Trophoblast cell (in vitro differentiated cells and primary cell): ENCODE measurements at regions not wholly inside any gene's neighbourhood (a gene's known extent, or its start where the extent isn't known, plus 50 kb on each side); places are given as distances from the start of the nearest gene placed in this dataset.

Experiments used
- DNase-seq, 2 donors: peaks; one replicate each; pipeline ENCODE4 v3.0.0-alpha.2; 2016
- H2AFZ ChIP-seq: 2 replicates; pipeline ENCODE4 v1.6.1; 2013; ENCODE audit warnings: low read length, moderate library complexity, mild to moderate bottlenecking; ENCODE audit not compliant: insufficient read depth, poor library complexity
- H2AK5ac ChIP-seq: 2 replicates; pipeline ENCODE4 v1.6.1; 2013; ENCODE audit warnings: mild to moderate bottlenecking, low read length
- H2BK120ac ChIP-seq: 2 replicates; pipeline ENCODE4 v1.6.1; 2013; ENCODE audit warnings: low read length, mild to moderate bottlenecking, moderate library complexity; ENCODE audit not compliant: insufficient read depth, poor library complexity
- H2BK12ac ChIP-seq: 2 replicates; pipeline ENCODE4 v1.6.1; 2013; ENCODE audit warnings: mild to moderate bottlenecking, low read length, moderate library complexity
- H2BK5ac ChIP-seq: 2 replicates; pipeline ENCODE4 v1.6.1; 2013; ENCODE audit warnings: low read length, low read depth, moderate library complexity, mild to moderate bottlenecking; ENCODE audit not compliant: poor library complexity
- H3K14ac ChIP-seq: 2 replicates; pipeline ENCODE4 v1.6.1; 2013; ENCODE audit warnings: mild to moderate bottlenecking, low read length
- H3K18ac ChIP-seq: 2 replicates; pipeline ENCODE4 v1.6.1; 2013; ENCODE audit warnings: mild to moderate bottlenecking, low read length
- H3K23ac ChIP-seq: 2 replicates; pipeline ENCODE4 v1.6.1; 2013; ENCODE audit warnings: low read length
- H3K27ac ChIP-seq: 2 replicates; pipeline ENCODE4 v1.5.1; 2013; ENCODE audit warnings: low read depth, mild to moderate bottlenecking, inconsistent platforms, low read length, moderate library complexity
- H3K27me3 ChIP-seq: 2 replicates; pipeline ENCODE4 v1.6.1; 2013; ENCODE audit warnings: inconsistent platforms, mild to moderate bottlenecking, low read length, moderate library complexity; ENCODE audit not compliant: insufficient read depth
- H3K36me3 ChIP-seq, 2 experiments: 1 replicate in 1 of 2; 2 replicates in 1 of 2; pipeline ENCODE4 v1.6.1; 2013; ENCODE audit warnings: low read length in 2 of 2, mild to moderate bottlenecking in 2 of 2, moderate library complexity in 1 of 2; ENCODE audit not compliant: insufficient read depth in 2 of 2, control insufficient read depth in 1 of 2
- H3K4ac ChIP-seq: 2 replicates; pipeline ENCODE4 v1.6.1; 2013; ENCODE audit warnings: low read depth, mild to moderate bottlenecking, low read length, moderate library complexity
- H3K4me1 ChIP-seq, 2 experiments: 1 replicate in 1 of 2; 2 replicates in 1 of 2; pipeline ENCODE4 v1.6.1; 2013; ENCODE audit warnings: low read length in 2 of 2, mild to moderate bottlenecking in 2 of 2, moderate library complexity in 1 of 2; ENCODE audit not compliant: insufficient read depth in 2 of 2, control insufficient read depth in 1 of 2
- H3K4me2 ChIP-seq: 2 replicates; pipeline ENCODE4 v1.6.1; 2013; ENCODE audit warnings: inconsistent platforms, mild to moderate bottlenecking, low read length, moderate library complexity
- H3K4me3 ChIP-seq: 2 replicates; pipeline ENCODE4 v1.5.1; 2013; ENCODE audit warnings: mild to moderate bottlenecking, low read depth, low read length, inconsistent platforms
- H3K79me1 ChIP-seq: one replicate; pipeline ENCODE4 v1.6.1; 2013; ENCODE audit warnings: low read length
- H3K79me2 ChIP-seq: 2 replicates; pipeline ENCODE4 v1.6.1; 2013; ENCODE audit warnings: low read length, mild to moderate bottlenecking; ENCODE audit not compliant: control insufficient read depth, insufficient read depth, poor library complexity
- H3K9ac ChIP-seq: 2 replicates; pipeline ENCODE4 v1.6.1; 2013; ENCODE audit warnings: mild to moderate bottlenecking, low read length
- H3K9me3 ChIP-seq: 2 replicates; pipeline ENCODE4 v1.6.1; 2013; ENCODE audit warnings: low read depth, mild to moderate bottlenecking, control low read depth, inconsistent platforms, low read length; ENCODE audit not compliant: insufficient read depth
- H4K12ac ChIP-seq: 2 replicates; pipeline ENCODE4 v1.6.1; 2013; ENCODE audit warnings: low read depth, mild to moderate bottlenecking, low read length, moderate library complexity
- H4K8ac ChIP-seq: 2 replicates; pipeline ENCODE4 v1.6.1; 2013; ENCODE audit warnings: low read depth, mild to moderate bottlenecking, low read length, moderate library complexity
- H4K91ac ChIP-seq: one replicate; pipeline ENCODE4 v1.6.1; 2013; ENCODE audit warnings: low read depth, mild to moderate bottlenecking, low read length, moderate library complexity
- WGBS: extraction: QIAGEN DNeasy Blood & Tissue Kit; methylation state at CpG from one replicate; pipeline ENCODE4 v1.1.7; 2013; ENCODE audit warnings: missing lambda C conversion rate; ENCODE audit not compliant: insufficient read length, insufficient coverage; ENCODE audit errors: extremely low coverage; 5-methylcytosine and 5-hydroxymethylcytosine counted together

- H2AFZ ChIP-seq: no peak overlapping the region
- H3K4me3 ChIP-seq: no peak overlapping the region
- H3K36me3 ChIP-seq: no peaks in the 10 kb centered on the region
- H3K4me1 ChIP-seq: no peaks in the 10 kb centered on the region
- no CpG with 5 or more reads among the region's 7 CpGs for WGBS
- H4K8ac ChIP-seq: no peak overlapping the region
- DNase-seq: no peak
- no peaks in the 10 kb centered on the region for H3K9me3 ChIP-seq
- no peak overlapping the region for H2BK5ac ChIP-seq
- H3K4ac ChIP-seq: no peak overlapping the region
- H2BK12ac ChIP-seq: no peak overlapping the region
- H3K27me3 ChIP-seq: no peaks in the 10 kb centered on the region
- H3K4me2 ChIP-seq: no peak overlapping the region
- H2BK120ac ChIP-seq: no peak overlapping the region
- no peak overlapping the region for H3K9ac ChIP-seq
- no peaks in the 10 kb centered on the region for H3K79me1 ChIP-seq
- no peak overlapping the region for H3K18ac ChIP-seq
- H3K27ac ChIP-seq: no peak overlapping the region
- H4K12ac ChIP-seq: no peak overlapping the region
- H3K14ac ChIP-seq: no peak overlapping the region
- H3K23ac ChIP-seq: no peak overlapping the region
- no peak overlapping the region for H2AK5ac ChIP-seq
- H3K79me2 ChIP-seq: no peaks in the 10 kb centered on the region
- H4K91ac ChIP-seq: no peak overlapping the region
These were observed 72.8 kb upstream of the SPATA13 start for GRCh38 chr13:24087605-24088225.

GRCh38 chr13:24090049-24090448 lies 70.5 kb upstream of the SPATA13 start:
- no peaks in the 10 kb centered on the region for H3K27me3 ChIP-seq

GRCh38 chr13:24091080-24091479 lies 69.4 kb upstream of the SPATA13 start:
- Histone ChIP-seq H3K9me3 (no peaks in the 10 kb centered on the region), H3K14ac (no peak overlapping the region), H3K4me3 (no peak overlapping the region), H3K79me1 (no peaks in the 10 kb centered on the region), H3K4me1 (no peaks in the 10 kb centered on the region), H4K91ac (no peak overlapping the region), H3K9ac (no peak overlapping the region), H2AK5ac (no peak overlapping the region), H2BK12ac (no peak overlapping the region), H3K36me3 (no peaks in the 10 kb centered on the region), H4K12ac (no peak overlapping the region), H3K4me2 (no peak overlapping the region), H3K27ac (no peak overlapping the region), H3K23ac (no peak overlapping the region), H3K79me2 (no peaks in the 10 kb centered on the region), H3K4ac (no peak overlapping the region), H2BK5ac (no peak overlapping the region), H2AFZ (peak overlapping the region; percentile 35), H3K18ac (no peak overlapping the region), H2BK120ac (no peak overlapping the region), H4K8ac (no peak overlapping the region), H3K27me3 (no peaks in the 10 kb centered on the region)
- no CpG with 5 or more reads among the region's 4 CpGs for WGBS
- no peak for DNase-seq

More at GRCh38 chr13:24090049-24090448, 70.5 kb upstream of the SPATA13 start:
- H2BK12ac ChIP-seq: no peak overlapping the region
- no peak overlapping the region for H4K8ac ChIP-seq
- H3K79me2 ChIP-seq: no peaks in the 10 kb centered on the region
- H3K23ac ChIP-seq: no peak overlapping the region
- H3K36me3 ChIP-seq: no peaks in the 10 kb centered on the region
- no peak overlapping the region for H2BK120ac ChIP-seq
- H3K9ac ChIP-seq: no peak overlapping the region
- no peak overlapping the region for H3K4me2 ChIP-seq
- no peak overlapping the region for H4K91ac ChIP-seq
- no peak overlapping the region for H2AK5ac ChIP-seq
- H3K4me1 ChIP-seq: no peaks in the 10 kb centered on the region
- no peaks in the 10 kb centered on the region for H3K79me1 ChIP-seq
- no peak overlapping the region for H4K12ac ChIP-seq
- H3K4me3 ChIP-seq: no peak overlapping the region
- no peak overlapping the region for H2AFZ ChIP-seq
- no CpG with 5 or more reads among the region's 1 CpG for WGBS
- H3K14ac ChIP-seq: no peak overlapping the region
- H3K9me3 ChIP-seq: no peaks in the 10 kb centered on the region
- H2BK5ac ChIP-seq: no peak overlapping the region
- H3K27ac ChIP-seq: no peak overlapping the region
- no peak overlapping the region for H3K18ac ChIP-seq
- no peak for DNase-seq
- H3K4ac ChIP-seq: no peak overlapping the region

- Histone ChIP-seq H3K4me1 (no peaks in the 10 kb centered on the region), H3K9ac (no peak overlapping the region), H3K4me2 (no peak overlapping the region), H3K14ac (no peak overlapping the region), H3K36me3 (no peaks in the 10 kb centered on the region), H3K9me3 (no peaks in the 10 kb centered on the region), H2AK5ac (no peak overlapping the region), H3K27ac (no peak overlapping the region), H4K8ac (no peak overlapping the region), H3K4me3 (no peak overlapping the region), H3K27me3 (no peaks in the 10 kb centered on the region), H2AFZ (no peak overlapping the region), H3K79me1 (no peaks in the 10 kb centered on the region), H3K4ac (no peak overlapping the region), H4K12ac (no peak overlapping the region), H3K79me2 (no peaks in the 10 kb centered on the region), H3K18ac (no peak overlapping the region), H2BK12ac (no peak overlapping the region), H4K91ac (no peak overlapping the region), H3K23ac (no peak overlapping the region), H2BK5ac (no peak overlapping the region), H2BK120ac (no peak overlapping the region)
- DNase-seq: peak in 1 of 2 donors; percentile 66
- WGBS: no CpG with 5 or more reads among the region's 1 CpG
These were observed 68.4 kb upstream of the SPATA13 start for GRCh38 chr13:24092108-24092507.
